ENCODE measurements at regions not wholly inside any gene's neighbourhood (a gene's known extent, or its start where the extent isn't known, plus 50 kb on each side); places are given as distances from the start of the nearest gene placed in this dataset.

DNA sequence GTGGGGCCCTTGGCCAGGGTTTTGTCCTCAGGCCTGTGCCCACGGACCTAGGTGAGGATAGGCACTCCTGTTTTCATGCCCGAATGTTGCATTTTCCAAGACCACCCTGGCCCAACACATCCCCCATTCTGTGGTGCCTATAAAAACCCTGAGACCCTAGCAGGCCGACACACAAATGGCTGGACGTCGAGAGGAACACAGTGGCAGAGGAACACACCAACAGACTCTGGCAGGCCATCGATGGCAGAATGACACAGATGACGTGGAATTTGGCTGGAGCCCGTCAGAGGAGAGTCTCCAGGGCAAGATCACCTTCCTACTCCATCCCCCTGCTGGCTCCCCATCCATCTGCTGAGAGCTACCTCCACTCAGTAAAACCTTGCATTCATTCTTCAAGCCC, 898.8 kb downstream of the ANKRD7 start:
- no peak for TF ChIP-seq CTCF (IDR thresholded peaks at IDR 0.05; ENCODE audit: borderline replicate concordance)
- intact Hi-C loops (cut with micrococcal nuclease), result no loop called here
- H3K36me3 ChIP-seq, result no peaks in the 10 kb centered on the region

GRCh38 chr7:119127706-119128105, 903.2 kb downstream of the ANKRD7 start:
- Histone ChIP-seq H3K4me3 (no peak overlapping the region), H3K4me1 (no peaks in the 10 kb centered on the region), H3K9me3 (replicated peaks) (no peaks in the 10 kb centered on the region), H3K27ac (replicated peaks) (no peak overlapping the region), H3K36me3 (no peaks in the 10 kb centered on the region), H3K27me3 (ENCODE audit: low read depth) (no peaks in the 10 kb centered on the region)
- no peak for TF ChIP-seq CTCF (IDR thresholded peaks at IDR 0.05; ENCODE audit: borderline replicate concordance)
- intact Hi-C loops (cut with micrococcal nuclease), result no loop called here
- no peak for DNase-seq

More for the DNA sequence above, 898.8 kb downstream of the ANKRD7 start:
- H3K27ac ChIP-seq (replicated peaks), result no peak overlapping the region
- DNase-seq, result no peak
- H3K4me3 ChIP-seq, result no peak overlapping the region
- H3K4me1 ChIP-seq, result no peaks in the 10 kb centered on the region
- H3K27me3 ChIP-seq (ENCODE audit: low read depth), result no peaks in the 10 kb centered on the region
- peaks cover 16% of the 10 kb centered on the region for H3K9me3 ChIP-seq (replicated peaks)

DNA sequence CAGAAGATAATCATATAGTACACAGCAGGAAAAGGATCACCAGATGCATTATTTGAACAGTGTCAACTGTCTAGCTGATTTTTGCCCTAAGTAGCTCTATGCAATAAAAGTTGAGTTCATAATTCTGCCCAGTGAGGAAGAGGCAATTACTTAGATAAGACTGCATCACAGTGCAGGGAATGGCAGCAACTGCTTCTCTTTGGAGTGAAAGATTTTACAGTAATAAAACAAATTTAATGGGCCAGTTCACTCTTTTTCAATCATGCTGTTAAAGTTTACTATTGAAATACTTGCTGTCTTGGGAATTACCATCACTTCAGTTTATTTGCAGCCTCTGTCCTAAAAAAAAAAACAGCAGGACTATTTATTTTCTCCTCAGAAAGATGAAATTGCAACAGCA, 907.9 kb downstream of the ANKRD7 start:
- no peak overlapping the region for H3K27ac ChIP-seq (replicated peaks)
- no peaks in the 10 kb centered on the region for H3K27me3 ChIP-seq (ENCODE audit: low read depth)
- intact Hi-C loops (cut with micrococcal nuclease), result no loop called here
- no peaks in the 10 kb centered on the region for H3K4me1 ChIP-seq
- H3K9me3 ChIP-seq (replicated peaks), result peaks cover 11% of the 10 kb centered on the region
- no peak overlapping the region for H3K4me3 ChIP-seq
- H3K36me3 ChIP-seq, result no peaks in the 10 kb centered on the region
- no peak for TF ChIP-seq CTCF (IDR thresholded peaks at IDR 0.05; ENCODE audit: borderline replicate concordance)
- DNase-seq, result no peak

- Histone ChIP-seq H3K4me1 (no peaks in the 10 kb centered on the region), H3K36me3 (no peaks in the 10 kb centered on the region), H3K27ac (replicated peaks) (no peak overlapping the region), H3K27me3 (ENCODE audit: low read depth) (no peaks in the 10 kb centered on the region), H3K4me3 (no peak overlapping the region), H3K9me3 (replicated peaks) (peaks cover 70% of the 10 kb centered on the region)
- intact Hi-C loops (cut with micrococcal nuclease), result no loop called here
- DNase-seq, result no peak
- TF ChIP-seq CTCF (IDR thresholded peaks at IDR 0.05; ENCODE audit: borderline replicate concordance), result no peak
Measured at GRCh38 chr7:119167431-119167830, 942.9 kb downstream of the ANKRD7 start.

GRCh38 chr7:119172043-119172442, 947.5 kb downstream of the ANKRD7 start:
- intact Hi-C loops (cut with micrococcal nuclease), result no loop called here
- TF ChIP-seq CTCF (IDR thresholded peaks at IDR 0.05; ENCODE audit: borderline replicate concordance), result no peak
- no peak overlapping the region for H3K27ac ChIP-seq (replicated peaks)
- no peaks in the 10 kb centered on the region for H3K36me3 ChIP-seq
- H3K4me3 ChIP-seq, result no peak overlapping the region
- no peaks in the 10 kb centered on the region for H3K4me1 ChIP-seq
- DNase-seq, result no peak
- peaks cover 24% of the 10 kb centered on the region for H3K9me3 ChIP-seq (replicated peaks)
- H3K27me3 ChIP-seq (ENCODE audit: low read depth), result no peaks in the 10 kb centered on the region
